Medulla oblongata (tissue), 1 donor: ENCODE measurements at regions not wholly inside any gene's neighbourhood (a gene's known extent, or its start where the extent isn't known, plus 50 kb on each side); places are given as distances from the start of the nearest gene placed in this dataset.

ENCODE experiments used
- DNase-seq: peaks from one replicate; pipeline ENCODE4 v3.0.0-alpha.2; 2015; ENCODE audit errors: extremely low spot score

DNA sequence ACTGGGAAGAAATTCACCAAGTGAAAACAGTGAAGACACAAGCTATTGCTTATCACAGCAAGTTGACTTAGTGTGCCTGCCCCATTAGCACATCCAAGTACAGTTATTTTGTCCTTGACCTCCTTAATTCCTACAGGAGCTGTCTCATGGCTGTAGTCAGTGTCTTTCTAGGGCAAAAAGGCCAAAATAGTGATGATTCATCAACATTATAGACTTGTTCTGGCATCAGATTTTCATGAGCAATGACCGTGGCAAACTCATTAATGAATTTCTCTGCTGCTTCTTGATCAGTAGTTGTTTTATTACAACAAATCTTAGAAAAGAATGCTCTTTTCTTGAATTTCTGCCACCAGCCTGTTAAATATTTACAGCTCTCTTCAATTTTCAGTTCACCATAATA lies 1169.3 kb upstream of the DDX18 start:
- DNase-seq: no peak

DNA sequence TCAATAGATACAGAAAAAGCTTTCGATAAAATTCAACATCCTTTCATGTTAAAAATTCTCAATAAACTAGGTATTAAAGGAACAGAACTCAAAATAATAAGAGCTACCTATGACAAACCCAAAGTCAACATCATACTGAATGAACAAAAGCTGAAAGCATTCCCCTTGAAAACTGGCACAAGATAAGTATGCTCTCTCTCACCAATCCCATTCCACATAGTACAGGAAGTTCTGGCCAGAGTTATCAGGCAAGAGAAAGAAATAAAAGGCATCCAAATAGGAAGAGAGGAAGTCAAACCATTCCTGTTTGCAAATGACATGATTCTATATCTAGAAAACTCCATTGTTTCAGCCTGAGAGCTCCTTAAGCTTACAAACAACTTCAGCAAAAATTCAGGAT lies 1145.8 kb upstream of the DDX18 start:
- DNase-seq: no peak

DNA sequence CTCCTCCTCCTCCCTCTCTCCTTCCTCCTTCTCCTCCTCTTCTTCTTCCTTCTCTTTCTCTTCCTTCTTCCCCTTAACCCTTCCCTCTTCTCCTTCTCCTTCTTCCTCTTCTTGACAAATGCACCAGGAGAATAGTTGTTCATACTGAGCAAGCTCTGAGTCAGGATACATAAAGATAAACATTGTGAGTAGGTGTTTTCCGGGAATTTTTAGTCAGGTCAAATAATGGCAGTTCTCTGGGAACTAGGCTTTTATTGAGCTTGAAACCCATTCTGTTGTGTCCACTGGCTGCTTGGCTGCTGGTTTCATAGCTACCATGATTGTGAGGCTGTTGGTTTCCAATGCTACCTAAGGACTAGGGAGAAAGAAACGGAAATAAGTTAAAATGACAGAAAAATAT lies 1144.7 kb upstream of the DDX18 start:
- DNase-seq: no peak

DNA sequence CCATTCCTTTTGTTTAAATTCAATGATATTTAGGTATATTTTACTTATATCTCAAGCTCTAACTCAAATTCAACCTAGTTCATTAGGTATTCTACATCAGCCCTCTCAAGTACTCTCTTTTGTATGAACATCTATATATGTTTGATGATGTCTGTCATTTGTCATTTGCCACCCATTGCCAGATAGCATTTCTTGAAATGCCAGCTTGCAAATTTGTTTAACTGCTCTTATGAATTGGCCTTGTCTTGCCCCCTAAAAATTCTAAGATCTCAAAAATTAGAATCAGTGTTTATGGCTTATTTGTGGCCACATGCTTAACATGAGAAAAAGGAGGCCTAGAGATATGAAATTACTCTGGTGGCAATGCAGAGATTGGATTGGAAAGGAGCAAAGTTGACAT lies 1140.3 kb upstream of the DDX18 start:
- no peak for DNase-seq

DNA sequence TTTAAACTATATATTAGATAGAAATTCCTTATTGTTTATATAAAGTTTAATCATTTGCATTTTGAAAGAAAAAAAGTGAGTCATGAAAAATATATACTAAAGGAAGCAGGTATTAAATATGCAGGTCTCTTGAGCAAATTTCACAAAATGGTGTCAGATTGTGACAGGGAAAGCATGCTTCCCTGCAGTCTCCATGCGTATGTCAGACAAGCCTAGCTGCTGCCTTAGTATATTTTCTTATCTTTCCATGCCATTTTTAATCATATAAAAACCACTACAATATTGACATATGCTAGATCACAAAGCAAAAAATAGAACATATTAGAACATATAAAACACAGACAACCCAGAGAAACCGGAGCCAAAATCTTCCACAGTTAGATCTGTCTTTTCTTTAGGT lies 1137.7 kb upstream of the DDX18 start:
- DNase-seq: no peak

DNA sequence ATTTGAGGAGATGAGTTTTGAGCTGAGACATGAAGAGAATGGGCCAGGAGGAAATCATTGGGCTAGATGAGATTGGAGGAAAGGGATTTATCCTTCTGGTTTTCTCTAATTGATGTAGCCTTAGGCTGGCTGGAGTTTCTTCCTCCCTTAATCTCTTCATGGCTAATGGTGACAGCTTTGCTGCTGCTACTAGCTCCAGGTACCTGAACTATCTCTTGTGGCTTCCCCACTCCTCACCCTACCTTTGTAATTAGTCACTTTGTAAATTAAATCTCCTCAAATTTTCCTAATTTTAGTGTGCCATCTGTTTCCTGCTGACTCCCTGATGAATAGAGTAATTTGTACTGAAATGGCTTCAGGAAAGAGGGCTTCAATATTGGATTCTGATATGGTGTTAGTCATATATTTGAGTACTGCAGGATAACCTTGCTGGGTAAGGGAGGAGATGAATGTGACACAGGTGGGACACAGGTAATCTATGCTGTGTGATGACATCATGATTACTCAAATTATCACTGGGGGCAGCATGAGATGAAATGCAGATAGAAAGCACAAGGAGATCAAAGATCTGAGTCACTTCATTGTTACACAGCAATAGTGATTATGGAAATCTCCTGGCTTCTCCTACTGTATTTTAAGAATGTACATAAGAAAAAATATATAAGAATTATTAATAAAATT lies 1134.1 kb upstream of the DDX18 start:
- no peak for DNase-seq

DNA sequence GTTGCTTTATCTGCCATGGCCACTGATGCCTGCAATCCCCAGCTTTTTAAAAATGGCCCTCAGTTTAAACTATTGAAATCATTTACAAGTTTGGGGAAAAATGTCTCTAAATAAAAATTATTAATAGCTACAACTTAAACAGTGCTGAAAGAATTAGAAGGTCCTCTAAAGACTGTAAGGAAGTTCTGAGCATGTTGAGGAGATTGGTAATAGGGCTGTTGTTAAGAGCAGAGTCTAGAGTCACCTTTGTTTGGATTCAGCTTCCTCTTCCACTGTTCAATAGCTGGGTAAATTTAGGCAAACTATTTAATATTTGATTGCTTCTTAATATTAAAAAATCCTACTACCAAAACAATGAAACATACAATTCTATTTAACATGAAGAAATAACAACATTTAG lies 1127.1 kb upstream of the DDX18 start:
- no peak for DNase-seq

DNA sequence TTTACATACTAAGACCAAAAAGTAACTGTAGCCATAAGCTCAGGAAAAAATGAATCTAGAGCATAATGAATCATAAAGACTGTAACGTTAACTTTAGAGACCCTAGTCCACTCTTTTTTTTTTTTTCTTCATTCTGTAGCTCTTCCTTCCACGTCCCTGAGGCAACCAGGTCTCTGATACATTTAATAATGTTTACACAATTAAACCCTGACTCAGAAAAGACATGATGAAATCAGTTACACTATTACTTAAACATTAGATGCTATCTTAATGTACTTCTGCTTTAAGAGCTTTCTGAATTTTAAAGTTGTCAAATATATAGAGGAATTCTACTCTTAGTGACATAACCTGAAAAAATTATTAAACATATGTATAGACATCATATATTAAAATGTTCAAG lies 1121.5 kb upstream of the DDX18 start:
- DNase-seq: no peak

DNA sequence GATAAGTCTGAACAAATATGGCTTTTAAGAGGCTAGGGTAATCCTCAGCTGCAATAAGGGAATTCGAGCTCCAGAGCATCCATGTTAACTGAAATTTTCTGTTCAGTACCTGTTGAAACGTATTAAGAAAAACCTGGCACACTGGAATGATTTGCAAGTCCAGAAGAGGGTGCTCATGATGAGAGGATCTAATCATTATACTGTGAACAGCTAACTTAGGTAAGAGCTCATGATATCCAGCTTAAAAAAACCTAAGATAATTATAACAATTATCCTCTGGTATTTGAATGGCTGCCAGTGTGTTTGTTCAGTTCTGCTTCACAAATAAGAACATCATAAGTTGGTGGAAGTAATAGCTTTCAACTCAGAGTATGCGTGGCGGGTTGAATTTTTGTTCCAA lies 1118.3 kb upstream of the DDX18 start:
- no peak for DNase-seq

DNA sequence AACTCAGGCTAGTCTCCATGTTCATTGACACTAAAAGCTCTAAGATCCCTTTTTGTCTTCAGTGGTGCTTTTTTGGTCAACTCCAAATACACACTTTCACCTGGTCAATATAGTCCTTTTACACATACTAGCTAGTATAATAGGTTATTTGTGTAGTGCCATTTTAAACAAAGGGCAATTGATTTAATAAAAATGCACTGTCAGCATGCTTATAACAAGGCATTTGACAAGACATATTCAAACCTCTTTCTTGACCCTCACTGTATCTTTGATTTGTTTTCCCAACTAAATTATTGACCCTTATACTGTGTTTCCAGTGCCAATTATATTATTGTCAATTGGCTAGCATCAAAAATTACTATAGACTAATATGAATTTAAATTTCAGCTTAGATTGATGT lies 1117.6 kb upstream of the DDX18 start:
- no peak for DNase-seq

DNA sequence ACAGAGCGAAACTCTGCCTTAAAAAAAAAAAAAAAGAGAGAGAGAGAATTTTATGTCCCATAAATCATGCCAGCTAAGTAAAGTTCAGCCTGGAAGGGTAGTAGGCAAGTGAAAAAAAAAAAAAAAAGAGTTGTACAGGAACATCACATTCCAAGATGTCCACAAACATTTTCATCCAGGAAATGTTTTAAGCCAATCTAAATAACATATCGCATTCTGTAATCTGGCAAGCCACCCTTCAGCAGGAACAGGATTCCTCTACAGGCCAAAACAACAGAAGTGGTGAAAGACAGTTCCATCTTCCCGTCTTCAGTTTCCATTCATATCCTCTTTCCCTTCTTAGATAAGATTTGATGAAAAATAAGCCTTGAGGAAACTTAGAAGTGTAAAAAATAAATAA lies 1108.1 kb upstream of the DDX18 start:
- DNase-seq: no peak

DNA sequence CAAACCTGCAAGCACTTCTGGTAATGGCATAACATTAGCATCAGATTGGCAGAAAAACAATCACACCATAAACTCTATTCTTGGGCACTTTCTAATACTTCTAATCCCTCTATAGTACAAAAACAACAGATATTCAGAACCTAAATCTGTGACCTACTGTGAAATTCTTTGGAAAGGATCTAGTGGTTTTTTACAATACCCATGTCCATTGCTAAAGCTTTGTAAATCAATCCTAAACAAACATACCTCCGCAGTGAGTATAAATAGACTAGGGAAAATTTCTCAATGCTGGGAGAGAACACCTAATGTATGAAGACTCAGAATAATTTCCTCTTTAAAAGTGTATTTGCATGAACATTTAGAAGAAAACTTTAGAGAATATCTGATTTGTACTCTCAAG lies 1098.5 kb upstream of the DDX18 start:
- DNase-seq: no peak

DNA sequence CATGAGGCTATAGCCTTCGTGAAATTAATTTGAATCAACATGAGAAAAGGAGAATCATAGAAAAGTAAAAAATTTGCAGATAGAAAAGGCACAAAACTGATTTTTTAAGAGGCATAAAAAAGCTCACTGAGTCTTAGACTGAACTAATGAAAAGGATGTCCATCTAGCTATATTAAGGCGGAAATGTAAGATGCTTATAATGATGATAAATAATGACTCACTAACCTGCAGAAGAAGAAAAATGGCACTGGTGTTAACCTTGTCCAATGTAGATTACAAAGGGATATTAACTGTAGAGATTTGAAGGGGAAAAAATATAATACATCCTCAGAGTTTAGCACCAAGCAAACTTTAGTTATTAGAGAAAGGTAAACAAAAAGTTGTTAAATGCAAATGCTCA lies 1098.0 kb upstream of the DDX18 start:
- DNase-seq: no peak

DNA sequence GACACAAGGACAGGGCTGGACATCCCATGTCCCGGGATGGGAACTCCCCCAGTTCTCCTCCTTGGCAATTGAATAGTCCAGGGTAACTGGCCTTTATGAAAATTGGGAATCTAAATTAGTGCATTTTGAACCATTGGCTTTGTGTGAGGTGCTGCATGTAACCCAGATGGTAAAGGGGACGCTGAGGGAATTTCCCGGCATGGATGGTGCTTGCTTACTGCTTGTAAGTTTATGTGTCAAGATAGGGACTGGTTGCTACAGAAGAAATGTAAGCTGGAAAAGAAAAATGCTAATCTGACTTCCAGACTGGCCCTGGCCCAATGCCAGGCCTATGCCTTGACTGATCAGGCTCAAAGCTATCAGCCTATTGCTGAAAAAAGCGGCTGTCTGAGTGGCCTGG lies 1096.7 kb upstream of the DDX18 start:
- DNase-seq: no peak

DNA sequence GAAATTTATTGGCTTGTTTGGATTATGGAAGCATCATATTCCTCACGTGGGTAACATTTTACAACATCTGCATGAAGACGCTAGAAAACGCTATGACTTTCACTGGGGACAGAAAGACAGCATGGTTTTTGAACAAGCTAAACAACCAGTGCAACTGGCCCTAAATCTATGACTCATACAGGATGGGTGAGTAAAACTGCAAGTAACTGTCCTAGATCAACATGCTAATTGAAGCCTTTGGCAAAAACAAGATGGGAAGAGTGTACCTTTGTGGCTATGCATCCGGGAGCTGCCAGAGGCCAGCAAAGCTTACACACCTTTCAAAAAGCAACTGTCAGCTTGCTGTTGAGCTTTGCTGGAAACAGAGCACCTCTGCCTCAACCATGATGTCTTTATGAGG lies 1096.0 kb upstream of the DDX18 start:
- no peak for DNase-seq

DNA sequence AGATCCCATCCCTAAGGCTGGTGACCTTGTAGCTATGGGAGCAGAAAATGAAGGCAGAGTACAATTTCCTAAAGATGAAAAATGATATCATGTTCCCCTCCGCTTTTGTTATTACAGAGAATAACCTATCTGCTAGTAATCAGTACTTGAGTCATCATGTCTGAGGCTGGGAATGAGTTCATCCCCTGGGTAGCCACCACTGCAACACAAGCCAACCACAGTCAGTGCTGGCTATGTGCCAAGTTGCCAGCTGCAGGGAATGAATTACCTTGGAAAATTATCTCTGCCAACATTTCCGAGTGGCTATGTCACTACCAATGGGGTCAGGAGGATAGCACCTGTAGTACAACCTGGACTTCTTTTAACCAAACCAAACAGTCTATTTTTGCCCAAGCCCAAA lies 1094.7 kb upstream of the DDX18 start:
- no peak for DNase-seq

DNA sequence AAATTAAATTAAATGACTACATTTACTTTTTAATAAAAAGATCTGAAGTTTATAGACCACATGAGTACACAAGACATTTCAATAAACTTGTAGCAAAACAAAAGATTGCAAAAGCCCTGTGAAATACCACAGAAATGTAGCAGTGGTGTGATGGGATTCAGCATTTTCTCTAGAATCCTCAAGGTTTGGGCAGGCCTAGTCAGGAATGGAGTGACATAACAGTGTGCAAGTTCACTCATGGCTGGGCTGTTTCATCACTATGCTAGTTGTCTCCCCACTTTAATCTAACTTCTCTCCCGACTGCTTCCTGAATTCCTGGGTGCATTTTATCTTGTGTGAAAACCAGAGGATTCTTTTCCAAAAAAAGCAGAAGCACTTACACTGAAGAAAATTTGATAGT lies 1089.9 kb upstream of the DDX18 start:
- no peak for DNase-seq

DNA sequence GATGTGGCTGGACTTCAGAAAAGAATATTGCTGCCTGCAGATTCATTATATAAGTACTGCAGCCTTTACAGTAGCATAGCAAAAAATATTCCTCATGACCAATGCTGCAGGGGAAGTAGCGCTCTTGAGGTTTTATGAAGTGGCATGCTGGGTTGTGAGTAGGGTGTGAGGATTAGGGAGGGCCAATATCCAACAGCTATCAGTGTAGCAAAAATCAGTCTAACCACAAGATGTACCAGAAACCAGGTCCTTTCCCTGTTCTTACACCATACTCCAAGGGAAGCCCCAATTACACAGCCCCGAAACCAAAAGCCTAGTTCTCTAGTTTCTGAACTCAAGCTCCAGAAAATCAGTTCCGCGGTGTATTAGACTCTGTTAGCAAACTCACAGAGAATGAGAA lies 1082.2 kb upstream of the DDX18 start:
- no peak for DNase-seq

DNA sequence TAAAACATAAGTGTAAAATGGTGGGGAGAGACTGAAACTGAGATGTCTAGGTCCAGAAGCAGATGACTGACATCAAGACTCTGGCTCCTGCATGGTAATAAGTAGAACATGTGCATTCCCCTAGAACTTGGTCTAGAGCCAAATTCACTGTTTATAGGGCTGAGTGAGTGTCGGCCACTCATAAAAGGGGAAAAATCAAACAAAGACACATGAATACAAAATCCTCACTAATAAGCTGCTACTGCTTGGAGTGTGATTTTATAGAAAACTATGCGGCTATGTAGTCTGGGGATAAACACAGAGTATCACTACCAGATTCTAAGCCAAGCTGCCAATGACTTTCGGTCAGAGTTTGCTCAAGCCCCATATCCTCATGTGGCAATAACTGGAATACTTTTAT lies 1080.8 kb upstream of the DDX18 start:
- no peak for DNase-seq

DNA sequence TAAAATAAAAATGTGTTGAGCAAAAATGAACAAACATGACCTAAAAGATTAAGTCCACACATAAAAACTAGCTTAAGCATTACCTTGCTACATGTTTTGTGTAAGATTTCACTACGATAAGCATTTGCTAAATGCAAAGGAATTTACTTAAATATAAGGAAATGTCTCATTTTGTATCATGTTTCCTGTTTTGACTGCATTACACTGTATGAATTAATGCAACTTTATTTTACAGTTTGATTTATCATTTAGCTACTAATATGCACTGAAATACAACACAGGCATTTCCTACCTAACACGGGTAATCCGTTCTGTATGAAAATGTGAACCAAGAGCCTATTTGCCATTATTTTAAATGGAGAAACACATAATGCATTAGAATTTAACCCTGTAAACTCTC lies 1076.5 kb upstream of the DDX18 start:
- DNase-seq: no peak

DNA sequence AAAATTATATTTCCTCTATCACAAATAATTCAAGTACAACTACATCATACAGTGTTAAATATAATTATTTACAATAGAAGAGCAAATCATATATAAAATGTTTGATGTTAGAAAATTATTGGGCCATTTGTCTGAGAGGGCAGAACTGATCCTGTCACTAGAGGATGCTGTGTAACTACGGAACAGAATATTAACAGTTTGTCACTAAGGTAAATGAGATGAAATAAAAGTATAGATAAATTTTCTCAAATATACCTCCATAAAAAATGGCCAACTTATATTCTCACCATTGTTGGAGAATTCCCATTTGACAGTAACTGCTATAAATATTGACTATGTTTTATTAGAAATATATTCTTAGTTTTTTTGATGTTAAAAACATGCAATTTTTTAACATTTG lies 1067.4 kb upstream of the DDX18 start:
- DNase-seq: no peak

DNA sequence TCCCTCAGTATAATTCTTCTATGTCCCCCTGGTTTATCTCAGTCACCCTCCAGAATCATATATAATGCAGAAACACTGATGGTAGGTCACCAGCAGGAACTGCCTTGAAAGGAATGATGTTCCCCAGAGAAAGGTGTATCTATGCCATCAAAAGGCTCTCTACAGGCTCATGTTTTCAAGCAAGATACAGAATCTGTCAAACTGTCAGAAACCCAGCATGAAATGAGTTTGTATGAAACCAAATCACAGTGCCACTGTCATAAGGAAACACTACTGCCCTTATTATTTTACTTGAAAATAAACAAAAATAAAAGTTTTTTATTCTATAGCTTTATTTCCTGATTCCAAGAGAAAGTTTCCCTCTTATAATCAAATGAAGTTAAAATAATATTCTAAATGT lies 1064.5 kb upstream of the DDX18 start:
- DNase-seq: no peak

DNA sequence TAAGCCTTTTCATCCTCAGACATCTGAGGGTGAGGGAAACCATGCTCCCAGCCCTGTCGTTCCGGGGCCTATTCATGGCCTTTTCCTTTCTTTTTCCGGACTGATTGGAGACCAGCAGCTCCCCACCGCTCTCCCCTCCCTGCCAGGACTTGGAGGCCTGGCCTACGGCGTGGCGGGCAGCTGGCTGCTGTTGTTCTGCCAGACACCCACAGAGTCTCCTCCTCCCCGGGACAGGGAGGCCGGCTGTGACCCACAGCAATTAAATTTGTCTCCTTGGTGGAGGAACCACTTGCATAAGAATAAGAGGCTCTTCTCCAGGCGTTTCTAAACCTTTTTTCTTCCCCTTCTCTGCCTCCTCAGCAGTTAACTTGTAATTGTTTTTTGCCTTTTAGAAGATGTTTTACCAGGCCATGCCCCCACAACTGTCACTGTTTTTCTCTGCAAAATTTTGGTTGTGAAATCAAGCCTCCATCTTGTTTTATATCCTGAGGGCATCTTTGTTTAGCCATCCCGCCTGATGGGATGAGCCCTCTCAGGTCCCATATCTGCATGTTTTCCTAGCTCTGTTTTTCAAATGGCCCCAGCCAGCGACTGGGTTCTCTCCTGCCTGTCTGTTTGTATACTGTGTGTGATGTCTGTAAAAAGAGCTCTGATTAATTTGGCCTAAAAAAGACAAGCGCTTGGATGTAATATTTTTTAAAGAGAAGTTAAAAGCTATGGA lies 1060.0 kb upstream of the DDX18 start:
- DNase-seq: no peak

DNA sequence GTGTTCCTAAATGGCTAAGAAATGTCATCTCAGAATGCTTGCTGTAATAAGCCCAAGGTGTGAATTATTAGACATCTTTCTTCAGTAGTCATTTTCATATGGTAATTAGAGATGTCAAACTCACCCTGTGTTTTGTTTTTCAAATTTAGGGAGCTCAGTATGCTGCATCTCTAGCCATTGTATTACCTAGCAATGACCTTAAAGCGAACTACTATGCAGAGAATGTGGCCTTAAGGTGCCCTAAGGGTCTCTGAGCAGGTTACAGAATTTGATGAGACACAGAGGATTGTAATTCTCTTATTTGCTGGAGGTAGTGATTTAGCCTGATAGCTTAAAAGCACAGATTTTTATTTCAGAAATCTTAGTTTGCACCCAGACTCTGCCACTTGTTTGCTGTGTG lies 1052.6 kb upstream of the DDX18 start:
- no peak for DNase-seq
